ENCODE measurements at regions not wholly inside any gene's neighbourhood (a gene's known extent, or its start where the extent isn't known, plus 50 kb on each side); places are given as distances from the start of the nearest gene placed in this dataset.

GRCh38 chr1:222229672-222230312, 318.1 kb downstream of the HHIPL2 start:
- H3K4me3 ChIP-seq (replicated peaks in 1 of 2; ENCODE audit: low read depth in 1 of 2, low read length in 2 of 2): no peak overlapping the region
- no peaks in the 10 kb centered on the region for H3K79me2 ChIP-seq (ENCODE audit: insufficient read depth, low read length)
- no peak overlapping the region for H2AFZ ChIP-seq (ENCODE audit: low read depth, low read length, poor library complexity, severe bottlenecking)
- RAD21 ChIA-PET (ENCODE audit: low non-redundant PET in 1 of 2, low total read pairs in 2 of 2, uncharacterized antibody in 2 of 2, unreplicated experiment in 2 of 2): no interaction called here
- H3K4me2 ChIP-seq (ENCODE audit: low read length): no peak overlapping the region
- BruUV-seq (replicated peaks): no TSS peak
- H3K27me3 ChIP-seq (ENCODE audit: insufficient read depth, low read length): no peaks in the 10 kb centered on the region
- no peaks in the 10 kb centered on the region for H3K36me3 ChIP-seq (ENCODE audit: control insufficient read depth in 1 of 2, insufficient read depth in 2 of 2, low read length in 2 of 2)
- POLR2A ChIA-PET: no interaction called here
- H3K9me3 ChIP-seq (ENCODE audit: control insufficient read depth in 1 of 2, insufficient read depth in 1 of 2, low read depth in 1 of 2, low read length in 2 of 2): no peaks in the 10 kb centered on the region
- DNase-seq (ENCODE audit: low read depth, low spot score) (no peak), ATAC-seq (no peak)
- no peak for TF ChIP-seq ELF1 (IDR thresholded peaks at IDR 0.05; ENCODE audit: borderline replicate concordance, low read depth)
- TF ChIP-seq, protein P1, sequence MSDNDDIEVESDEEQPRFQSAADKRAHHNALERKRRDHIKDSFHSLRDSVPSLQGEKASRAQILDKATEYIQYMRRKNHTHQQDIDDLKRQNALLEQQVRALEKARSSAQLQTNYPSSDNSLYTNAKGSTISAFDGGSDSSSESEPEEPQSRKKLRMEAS (IDR thresholded peaks at IDR 0.05): no peak
- TF ChIP-seq POLR2AphosphoS5 (IDR thresholded peaks at IDR 0.05; ENCODE audit: low read depth, low read length): no peak
- TF ChIP-seq EZH2phosphoT487 (IDR thresholded peaks at IDR 0.05; ENCODE audit: borderline replicate concordance): no peak
- TF ChIP-seq, protein P2, sequence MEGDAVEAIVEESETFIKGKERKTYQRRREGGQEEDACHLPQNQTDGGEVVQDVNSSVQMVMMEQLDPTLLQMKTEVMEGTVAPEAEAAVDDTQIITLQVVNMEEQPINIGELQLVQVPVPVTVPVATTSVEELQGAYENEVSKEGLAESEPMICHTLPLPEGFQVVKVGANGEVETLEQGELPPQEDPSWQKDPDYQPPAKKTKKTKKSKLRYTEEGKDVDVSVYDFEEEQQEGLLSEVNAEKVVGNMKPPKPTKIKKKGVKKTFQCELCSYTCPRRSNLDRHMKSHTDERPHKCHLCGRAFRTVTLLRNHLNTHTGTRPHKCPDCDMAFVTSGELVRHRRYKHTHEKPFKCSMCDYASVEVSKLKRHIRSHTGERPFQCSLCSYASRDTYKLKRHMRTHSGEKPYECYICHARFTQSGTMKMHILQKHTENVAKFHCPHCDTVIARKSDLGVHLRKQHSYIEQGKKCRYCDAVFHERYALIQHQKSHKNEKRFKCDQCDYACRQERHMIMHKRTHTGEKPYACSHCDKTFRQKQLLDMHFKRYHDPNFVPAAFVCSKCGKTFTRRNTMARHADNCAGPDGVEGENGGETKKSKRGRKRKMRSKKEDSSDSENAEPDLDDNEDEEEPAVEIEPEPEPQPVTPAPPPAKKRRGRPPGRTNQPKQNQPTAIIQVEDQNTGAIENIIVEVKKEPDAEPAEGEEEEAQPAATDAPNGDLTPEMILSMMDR (IDR thresholded peaks at IDR 0.05 in 2 of 3, conservative IDR thresholded peaks at IDR 0.05 in 1 of 3; ENCODE audit: borderline replicate concordance in 1 of 3, insufficient read depth in 1 of 3, low read depth in 2 of 3, low read length in 2 of 3): no peak
- TF ChIP-seq POLR2A (IDR thresholded peaks at IDR 0.05; ENCODE audit: borderline replicate concordance, extremely low read depth, insufficient read depth, insufficient read length): no peak
- TF ChIP-seq ZFX (IDR thresholded peaks at IDR 0.05): no peak
- no peak for TF ChIP-seq JUND (IDR thresholded peaks at IDR 0.05)
- CTCF ChIA-PET: no interaction called here
- H3K4me1 ChIP-seq (ENCODE audit: control insufficient read depth in 1 of 2, insufficient read depth in 2 of 2, low read length in 2 of 2): no peaks in the 10 kb centered on the region
- intact Hi-C loops (cut with micrococcal nuclease): no loop called here
- H3K9me2 ChIP-seq (ENCODE audit: insufficient read depth): no peaks in the 10 kb centered on the region
- H4K20me1 ChIP-seq (ENCODE audit: insufficient read depth): no peaks in the 10 kb centered on the region
- H3K9ac ChIP-seq (ENCODE audit: low read length): no peak overlapping the region
- H3K27ac ChIP-seq (ENCODE audit: low read depth, low read length): no peak overlapping the region

DNA sequence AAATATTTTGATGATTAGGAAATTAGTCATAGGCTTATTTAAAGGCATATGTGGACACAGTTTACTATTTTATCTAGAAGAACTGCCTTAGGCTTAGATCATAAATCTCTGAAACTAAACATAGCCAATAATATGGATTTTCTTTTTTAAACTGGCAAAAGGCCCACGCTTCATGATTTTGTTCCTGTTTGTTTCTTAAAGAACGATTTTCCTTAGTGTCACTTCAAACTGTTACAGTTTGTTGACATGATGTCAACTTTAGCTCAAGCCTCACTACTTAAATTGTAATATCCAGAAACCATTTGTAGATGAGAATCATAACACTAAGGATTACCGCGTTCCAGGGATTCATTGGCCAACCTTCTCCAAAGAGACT, 322.6 kb downstream of the HHIPL2 start:
- ATAC-seq (no peak), DNase-seq (ENCODE audit: low read depth, low spot score) (no peak)
- TF ChIP-seq ZBTB33 (IDR thresholded peaks at IDR 0.05; ENCODE audit: extremely low read depth, insufficient replicate concordance, low read length) (no peak), FOSL1 (IDR thresholded peaks at IDR 0.05; ENCODE audit: low read depth) (no peak), POLR2AphosphoS5 (IDR thresholded peaks at IDR 0.05; ENCODE audit: low read depth, low read length) (no peak), CEBPB (IDR thresholded peaks at IDR 0.05; ENCODE audit: low read depth) (no peak)
- Histone ChIP-seq H3K4me2 (ENCODE audit: low read length) (no peak overlapping the region), H3K4me1 (ENCODE audit: control insufficient read depth in 1 of 2, insufficient read depth in 2 of 2, low read length in 2 of 2) (no peaks in the 10 kb centered on the region), H3K9ac (ENCODE audit: low read length) (no peak overlapping the region), H2AFZ (ENCODE audit: low read depth, low read length, poor library complexity, severe bottlenecking) (no peak overlapping the region), H3K9me3 (ENCODE audit: control insufficient read depth in 1 of 2, insufficient read depth in 1 of 2, low read depth in 1 of 2, low read length in 2 of 2) (no peaks in the 10 kb centered on the region), H3K9me2 (ENCODE audit: insufficient read depth) (no peaks in the 10 kb centered on the region), H3K79me2 (ENCODE audit: insufficient read depth, low read length) (no peaks in the 10 kb centered on the region), H3K36me3 (ENCODE audit: control insufficient read depth in 1 of 2, insufficient read depth in 2 of 2, low read length in 2 of 2) (no peaks in the 10 kb centered on the region), H4K20me1 (ENCODE audit: insufficient read depth) (no peaks in the 10 kb centered on the region), H3K27me3 (ENCODE audit: insufficient read depth, low read length) (no peaks in the 10 kb centered on the region), H3K4me3 (replicated peaks in 1 of 2; ENCODE audit: low read depth in 1 of 2, low read length in 2 of 2) (no peak overlapping the region), H3K27ac (ENCODE audit: low read depth, low read length) (no peak overlapping the region)
- ChIA-PET RAD21 (ENCODE audit: low non-redundant PET in 1 of 2, low total read pairs in 2 of 2, uncharacterized antibody in 2 of 2, unreplicated experiment in 2 of 2) (no interaction called here), POLR2A (no interaction called here), CTCF (no interaction called here)
- intact Hi-C loops (cut with micrococcal nuclease): no loop called here
- BruUV-seq (replicated peaks): no TSS peak

All from HCT116 (cell line).